ENCODE measurements at regions not wholly inside any gene's neighbourhood (a gene's known extent, or its start where the extent isn't known, plus 50 kb on each side); places are given as distances from the start of the nearest gene placed in this dataset.

GRCh38 chr6:9468277-9468676, 946.6 kb downstream of the TFAP2A start:
- no peak for TF ChIP-seq FOXP2 (optimal IDR thresholded peaks at IDR 0.05; ENCODE audit: borderline replicate concordance, extremely low read depth, extremely low read length, insufficient read depth)
- TF ChIP-seq REST (IDR thresholded peaks at IDR 0.05; ENCODE audit: insufficient read depth in 1 of 2, low read depth in 2 of 2, low read length in 2 of 2), result no peak
- TF ChIP-seq POLR2AphosphoS5 (IDR thresholded peaks at IDR 0.05; ENCODE audit: low read depth, low read length), result no peak

- TF ChIP-seq SIN3A (IDR thresholded peaks at IDR 0.05; ENCODE audit: borderline replicate concordance, insufficient read depth, low read length) (no peak), REST (IDR thresholded peaks at IDR 0.05; ENCODE audit: insufficient read depth in 1 of 2, low read depth in 2 of 2, low read length in 2 of 2) (no peak), FOXP2 (optimal IDR thresholded peaks at IDR 0.05; ENCODE audit: borderline replicate concordance, extremely low read depth, extremely low read length, insufficient read depth) (no peak), TAF1 (IDR thresholded peaks at IDR 0.05; ENCODE audit: borderline replicate concordance, insufficient read depth, low read length) (no peak), POLR2AphosphoS5 (IDR thresholded peaks at IDR 0.05; ENCODE audit: low read depth, low read length) (no peak)
Observed at GRCh38 chr6:9467741-9468140, 947.1 kb downstream of the TFAP2A start.

GRCh38 chr6:9464583-9464982, 950.3 kb downstream of the TFAP2A start:
- TF ChIP-seq SIN3A (IDR thresholded peaks at IDR 0.05; ENCODE audit: borderline replicate concordance, insufficient read depth, low read length), result no peak
- no peak for TF ChIP-seq REST (IDR thresholded peaks at IDR 0.05; ENCODE audit: insufficient read depth in 1 of 2, low read depth in 2 of 2, low read length in 2 of 2)
- TF ChIP-seq TAF1 (IDR thresholded peaks at IDR 0.05; ENCODE audit: borderline replicate concordance, insufficient read depth, low read length), result no peak
- TF ChIP-seq FOXP2 (optimal IDR thresholded peaks at IDR 0.05; ENCODE audit: borderline replicate concordance, extremely low read depth, extremely low read length, insufficient read depth), result no peak
- no peak for TF ChIP-seq POLR2AphosphoS5 (IDR thresholded peaks at IDR 0.05; ENCODE audit: low read depth, low read length)

- TF ChIP-seq SIN3A (IDR thresholded peaks at IDR 0.05; ENCODE audit: borderline replicate concordance, insufficient read depth, low read length) (no peak), REST (IDR thresholded peaks at IDR 0.05; ENCODE audit: insufficient read depth in 1 of 2, low read depth in 2 of 2, low read length in 2 of 2) (no peak), TAF1 (IDR thresholded peaks at IDR 0.05; ENCODE audit: borderline replicate concordance, insufficient read depth, low read length) (no peak), POLR2AphosphoS5 (IDR thresholded peaks at IDR 0.05; ENCODE audit: low read depth, low read length) (no peak), FOXP2 (optimal IDR thresholded peaks at IDR 0.05; ENCODE audit: borderline replicate concordance, extremely low read depth, extremely low read length, insufficient read depth) (no peak)
Observed at GRCh38 chr6:9463311-9463710, 951.6 kb downstream of the TFAP2A start.

GRCh38 chr6:9461188-9461587, 953.7 kb downstream of the TFAP2A start:
- TF ChIP-seq POLR2AphosphoS5 (IDR thresholded peaks at IDR 0.05; ENCODE audit: low read depth, low read length) (no peak), TAF1 (IDR thresholded peaks at IDR 0.05; ENCODE audit: borderline replicate concordance, insufficient read depth, low read length) (no peak)

Data from PFSK-1 (cell line).